GM12891 (cell line): ENCODE measurements at regions not wholly inside any gene's neighbourhood (a gene's known extent, or its start where the extent isn't known, plus 50 kb on each side); places are given as distances from the start of the nearest gene placed in this dataset.

ENCODE experiments used
- POLR2A ChIP-seq: IDR thresholded peaks from 2 replicates; pipeline ENCODE4 v1.6.1; 2011; ENCODE audit warnings: low read depth, low read length, control low read depth
- POLR2AphosphoS5 ChIP-seq: IDR thresholded peaks from 2 replicates; pipeline ENCODE4 v1.6.1; 2011; ENCODE audit warnings: low read depth, low read length, control low read depth
- POU2F2 ChIP-seq: IDR thresholded peaks from 2 replicates; pipeline ENCODE4 v1.6.1; 2011; ENCODE audit warnings: low read depth, mild to moderate bottlenecking, control low read depth, low read length, moderate library complexity
- SPI1 ChIP-seq: IDR thresholded peaks from 2 replicates; pipeline ENCODE4 v1.6.1; 2011; ENCODE audit warnings: low read depth, low read length, control low read depth
- TAF1 ChIP-seq: IDR thresholded peaks from 2 replicates; pipeline ENCODE4 v1.6.1; 2011; ENCODE audit warnings: low read depth, low read length, control low read depth

DNA sequence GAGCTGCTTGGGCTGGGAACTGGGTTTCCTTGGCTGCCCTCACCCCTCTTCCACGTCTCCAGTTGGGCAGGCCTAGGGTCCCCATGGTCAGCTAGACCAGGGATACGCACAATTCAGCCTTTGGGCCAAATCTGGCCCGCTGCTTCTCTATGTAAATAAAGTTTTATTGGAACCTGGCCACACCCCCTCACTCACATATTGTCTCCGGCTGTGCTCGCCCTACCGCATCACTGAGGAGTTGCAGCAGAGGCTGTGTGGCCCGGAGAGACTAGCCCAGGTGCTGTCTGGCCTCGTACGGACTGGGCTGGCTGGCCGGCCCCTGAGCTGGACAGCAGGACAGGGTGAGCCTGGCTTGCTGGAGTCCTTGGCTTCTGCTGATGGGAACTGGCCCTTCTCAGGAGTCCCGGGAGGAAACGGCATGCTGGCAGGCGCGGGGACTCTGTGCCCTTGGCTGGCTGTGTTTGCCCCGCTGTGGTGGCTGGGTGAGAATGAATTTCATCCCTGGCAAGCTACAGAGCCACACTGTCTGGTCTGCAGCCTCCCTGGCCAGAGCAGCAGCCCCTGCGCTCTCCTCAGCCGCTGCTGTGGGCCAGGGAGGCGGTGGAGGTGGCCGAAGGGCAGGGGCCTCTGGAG is 82.0 kb downstream of the ENGASE start:
- TF ChIP-seq POLR2AphosphoS5 = no peak
- no peak for TF ChIP-seq POLR2A
- no peak for TF ChIP-seq TAF1
- TF ChIP-seq POU2F2 = no peak
- TF ChIP-seq SPI1 = no peak
